Hindlimb muscle (tissue), 1 donor: ENCODE measurements at regions not wholly inside any gene's neighbourhood (a gene's known extent, or its start where the extent isn't known, plus 50 kb on each side); places are given as distances from the start of the nearest gene placed in this dataset.

Source experiments
- DNase-seq: peaks from one replicate; pipeline ENCODE4 v3.0.0-alpha.2; 2013

DNA sequence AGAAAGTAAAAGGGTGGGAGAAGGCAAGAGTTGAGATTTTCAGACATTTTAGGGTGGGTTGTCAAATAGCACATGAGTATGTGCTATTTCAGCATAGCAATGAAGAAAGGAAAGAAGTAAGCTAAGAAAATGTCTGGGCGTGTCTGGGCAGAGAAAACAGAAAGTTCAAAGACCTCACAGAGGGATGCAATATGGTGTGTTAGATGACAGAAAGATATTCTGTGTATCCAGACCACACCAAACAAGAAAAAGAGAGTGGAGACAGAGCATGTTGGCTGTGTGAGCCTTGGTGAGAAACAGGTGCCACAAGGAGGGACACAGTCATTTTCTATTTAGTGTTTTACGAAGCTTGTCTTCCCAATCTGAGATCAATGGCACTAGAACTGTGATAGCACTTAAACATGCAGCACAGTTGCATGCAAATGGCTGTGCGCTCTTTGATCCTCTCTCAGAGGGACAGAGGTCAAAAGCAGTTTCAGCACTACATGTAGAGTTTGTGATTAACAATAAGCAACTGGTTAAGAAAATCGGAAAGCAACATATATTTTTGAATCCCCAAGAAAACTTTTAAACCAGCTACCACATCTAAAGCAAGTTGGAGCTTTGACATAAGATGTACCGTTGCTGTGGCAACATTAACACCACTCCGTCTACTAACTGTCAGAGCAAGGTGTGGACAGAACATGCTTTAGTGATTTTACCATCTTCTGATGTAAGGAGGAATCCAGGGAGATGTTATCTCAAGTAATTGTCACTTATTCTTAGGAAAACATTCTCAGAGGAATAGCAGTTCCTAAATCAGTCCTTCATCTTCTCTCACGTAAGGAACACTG, 515.5 kb upstream of the NOX3 start:
- no peak for DNase-seq

- no peak for DNase-seq
Measured at GRCh38 chr6:155970472-155970871, 514.8 kb upstream of the NOX3 start.

DNA sequence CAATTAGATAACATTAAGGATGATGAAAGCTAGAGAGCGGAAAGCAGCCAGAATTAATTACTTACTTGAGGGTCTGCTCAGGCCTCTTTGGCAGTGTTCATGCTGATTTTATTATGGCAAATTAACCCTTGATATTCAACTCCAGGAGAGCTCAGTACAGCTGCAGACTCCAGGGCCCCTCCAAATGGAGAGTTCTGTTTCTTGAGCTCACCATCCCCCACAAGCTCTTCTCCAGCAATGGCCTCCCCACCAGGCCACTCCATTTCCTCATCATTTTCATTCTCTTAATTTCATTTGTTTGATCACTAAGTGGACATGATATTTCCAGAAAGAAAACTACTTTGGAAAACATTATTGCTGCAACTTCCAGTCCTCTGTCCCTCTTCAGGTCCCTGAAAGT, 513.3 kb upstream of the NOX3 start:
- DNase-seq, result no peak

- no peak for DNase-seq
Measured at GRCh38 chr6:155967322-155967721, 511.7 kb upstream of the NOX3 start.

DNA sequence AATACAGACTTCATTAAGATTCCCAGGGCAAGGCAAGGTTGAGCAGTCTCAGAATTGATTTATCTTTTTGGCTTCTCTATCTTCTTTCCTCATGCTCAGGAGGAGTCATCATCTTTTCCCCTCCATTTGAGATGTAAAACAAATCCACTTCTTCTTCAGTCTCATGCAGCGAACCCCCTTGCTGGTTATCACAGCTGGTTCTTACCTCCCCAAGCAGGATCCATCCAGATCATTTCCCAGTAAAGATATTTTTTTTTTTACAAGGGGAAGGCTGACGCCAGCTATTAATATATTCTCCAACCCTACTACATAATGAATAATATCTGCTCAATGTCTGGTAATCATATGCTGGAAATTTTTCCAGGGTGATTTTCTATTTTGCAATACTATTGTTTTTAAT, 508.9 kb upstream of the NOX3 start:
- DNase-seq, result no peak

- no peak for DNase-seq
Measured at GRCh38 chr6:155962276-155962675, 506.6 kb upstream of the NOX3 start.

- no peak for DNase-seq
Measured at GRCh38 chr6:155959898-155960495, 504.4 kb upstream of the NOX3 start.

GRCh38 chr6:155958550-155958949, 502.9 kb upstream of the NOX3 start:
- no peak for DNase-seq

GRCh38 chr6:155955038-155955437, 499.4 kb upstream of the NOX3 start:
- DNase-seq, result no peak

DNA sequence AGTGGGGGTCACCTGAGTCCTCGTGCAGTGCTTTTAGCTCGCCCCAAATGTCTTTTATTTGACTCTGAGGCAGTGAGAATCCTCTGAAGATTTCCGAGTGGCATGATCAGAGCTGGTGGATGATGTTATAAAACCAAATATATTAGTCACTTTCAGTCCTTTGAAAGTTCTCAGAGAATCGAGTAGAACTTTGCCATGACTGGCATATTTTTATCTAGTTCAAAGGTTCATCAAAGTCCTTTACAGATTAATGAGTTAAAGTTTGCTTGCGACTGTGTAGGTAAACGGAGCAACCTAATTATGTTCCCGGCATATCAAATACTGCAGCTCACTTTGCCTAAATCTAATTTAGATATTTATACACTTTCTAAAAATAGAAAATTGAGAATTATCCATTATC, 498.5 kb upstream of the NOX3 start:
- no peak for DNase-seq

GRCh38 chr6:155949256-155949655, 493.6 kb upstream of the NOX3 start:
- DNase-seq, result no peak

- no peak for DNase-seq
Measured at GRCh38 chr6:155946860-155947259, 491.2 kb upstream of the NOX3 start.

- no peak for DNase-seq
Measured at GRCh38 chr6:155943635-155944034, 488.0 kb upstream of the NOX3 start.

DNA sequence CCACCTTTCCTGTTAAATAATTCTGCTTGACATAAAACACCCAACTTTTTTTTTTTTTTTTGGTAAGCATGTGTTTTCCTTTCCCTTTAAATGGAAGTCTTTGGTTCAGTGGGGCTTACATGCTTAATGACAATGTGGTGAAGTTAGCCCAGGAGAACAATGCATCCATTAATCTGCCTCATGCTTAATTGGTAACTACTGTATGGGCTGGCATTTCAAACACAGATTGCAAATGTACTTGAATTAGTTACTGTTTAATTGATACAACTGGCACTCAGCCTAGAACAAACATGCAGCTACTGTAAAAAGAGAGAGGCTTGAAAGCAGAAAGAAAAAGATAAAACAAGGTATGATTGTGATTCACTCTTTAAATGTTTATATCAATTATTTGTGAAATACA, 483.6 kb upstream of the NOX3 start:
- no peak for DNase-seq

DNA sequence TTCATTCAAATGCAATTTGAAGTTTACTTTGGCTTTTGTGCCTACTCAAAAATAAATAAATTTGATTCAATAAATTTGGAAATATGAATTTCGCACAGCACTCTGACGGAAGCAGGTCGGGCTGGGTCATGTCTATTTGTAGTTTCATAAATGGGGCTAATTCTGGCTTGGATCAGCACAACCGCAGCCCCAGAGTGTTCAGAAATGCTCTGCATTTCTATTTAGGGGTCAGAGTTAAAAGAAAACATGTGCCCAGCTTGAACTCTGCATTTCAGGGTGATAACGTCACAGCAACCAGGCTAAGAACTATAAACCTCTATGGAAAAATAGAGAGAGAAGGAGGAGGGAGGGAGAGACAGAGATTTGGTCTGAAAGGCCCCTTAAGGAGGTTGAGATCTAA, 480.9 kb upstream of the NOX3 start:
- no peak for DNase-seq

- no peak for DNase-seq
Measured at GRCh38 chr6:155936127-155936526, 480.5 kb upstream of the NOX3 start.

- no peak for DNase-seq
Measured at GRCh38 chr6:155916846-155917624, 461.4 kb upstream of the NOX3 start.

GRCh38 chr6:155915651-155916050, 460.0 kb upstream of the NOX3 start:
- peak; percentile 12 for DNase-seq

- DNase-seq, result no peak
Measured at GRCh38 chr6:155913816-155914215, 458.2 kb upstream of the NOX3 start.

DNA sequence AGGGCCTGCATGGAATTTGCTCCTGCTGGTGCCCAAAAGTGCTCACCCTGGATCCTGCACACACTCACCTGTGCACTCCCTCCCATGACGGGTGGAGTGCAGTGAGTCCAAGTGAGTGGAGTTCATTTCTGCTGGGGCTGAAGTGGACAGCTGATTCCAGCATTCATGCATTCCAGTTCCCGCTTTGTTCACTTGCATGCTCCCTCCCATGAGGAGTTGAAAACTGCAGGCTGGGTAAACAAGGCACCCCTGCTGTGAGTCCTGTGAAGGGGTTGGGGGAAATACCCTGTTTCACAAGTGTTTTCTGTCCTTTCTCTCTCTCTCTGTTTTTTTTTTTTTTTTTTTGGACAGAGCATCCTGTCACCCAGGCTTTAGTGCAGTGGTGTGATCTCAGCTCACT, 454.1 kb upstream of the NOX3 start:
- DNase-seq, result no peak

GRCh38 chr6:155895641-155896040, 440.0 kb upstream of the NOX3 start:
- DNase-seq, result no peak

- DNase-seq, result no peak
Measured at GRCh38 chr6:155894758-155895157, 439.1 kb upstream of the NOX3 start.

DNA sequence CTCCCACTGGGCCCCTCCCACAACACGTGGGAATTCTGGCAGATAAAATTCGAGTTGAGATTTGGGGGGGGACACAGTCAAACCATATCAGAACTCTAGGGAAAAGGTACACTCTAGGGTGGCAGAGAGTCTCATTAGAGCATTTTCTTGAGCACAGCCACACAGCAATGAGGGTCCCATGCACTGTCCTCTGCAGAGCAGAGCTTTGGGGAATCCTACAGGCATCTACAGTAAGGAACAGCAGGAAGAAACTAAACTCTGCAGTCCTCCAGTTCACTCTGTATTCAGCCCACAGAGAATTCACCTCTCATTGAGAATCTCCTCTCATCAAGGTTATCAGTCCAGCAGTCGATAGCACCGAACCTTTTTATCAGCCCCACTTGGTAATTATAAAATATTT, 438.6 kb upstream of the NOX3 start:
- no peak for DNase-seq

DNA sequence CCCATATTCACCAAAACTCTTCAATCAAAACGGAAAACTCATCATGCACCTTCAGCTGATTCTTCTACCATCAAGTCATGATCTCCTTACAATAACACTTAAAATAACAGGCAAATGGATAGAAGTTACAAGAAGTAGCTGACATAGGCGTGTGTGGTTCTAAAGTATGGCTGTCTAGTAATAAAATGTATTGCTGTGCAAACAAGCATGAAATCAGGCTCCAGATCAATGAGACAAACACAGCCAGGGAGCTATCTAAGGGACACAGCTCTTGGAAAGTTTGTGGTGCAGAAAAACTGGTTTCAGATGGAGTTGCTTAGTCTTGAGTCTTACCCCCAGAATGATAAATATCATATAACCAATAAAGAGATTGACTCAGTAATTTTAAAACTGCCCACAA, 434.8 kb upstream of the NOX3 start:
- DNase-seq, result no peak
